OCI-LY7 (cell line): ENCODE measurements at regions not wholly inside any gene's neighbourhood (a gene's known extent, or its start where the extent isn't known, plus 50 kb on each side); places are given as distances from the start of the nearest gene placed in this dataset.

Experiments used
- EZH2phosphoT487 ChIP-seq: fragments of 200-600 bp; sonication (generic); IDR thresholded peaks from 2 replicates; pipeline ENCODE4 v1.6.1; 2018; ENCODE audit warnings: low read depth, borderline replicate concordance, mild to moderate bottlenecking, mixed run types, antibody characterized with exemption, low read length, moderate library complexity, mixed read lengths
- TF ChIP-seq, protein P1 (sequence below): fragments of 200-600 bp; sonication (generic); conservative IDR thresholded peaks from 2 replicates; pipeline ENCODE4 v1.5.1; 2014; ENCODE audit warnings: mild to moderate bottlenecking, antibody characterized with exemption, low read length, moderate library complexity, mixed read lengths

DNA sequence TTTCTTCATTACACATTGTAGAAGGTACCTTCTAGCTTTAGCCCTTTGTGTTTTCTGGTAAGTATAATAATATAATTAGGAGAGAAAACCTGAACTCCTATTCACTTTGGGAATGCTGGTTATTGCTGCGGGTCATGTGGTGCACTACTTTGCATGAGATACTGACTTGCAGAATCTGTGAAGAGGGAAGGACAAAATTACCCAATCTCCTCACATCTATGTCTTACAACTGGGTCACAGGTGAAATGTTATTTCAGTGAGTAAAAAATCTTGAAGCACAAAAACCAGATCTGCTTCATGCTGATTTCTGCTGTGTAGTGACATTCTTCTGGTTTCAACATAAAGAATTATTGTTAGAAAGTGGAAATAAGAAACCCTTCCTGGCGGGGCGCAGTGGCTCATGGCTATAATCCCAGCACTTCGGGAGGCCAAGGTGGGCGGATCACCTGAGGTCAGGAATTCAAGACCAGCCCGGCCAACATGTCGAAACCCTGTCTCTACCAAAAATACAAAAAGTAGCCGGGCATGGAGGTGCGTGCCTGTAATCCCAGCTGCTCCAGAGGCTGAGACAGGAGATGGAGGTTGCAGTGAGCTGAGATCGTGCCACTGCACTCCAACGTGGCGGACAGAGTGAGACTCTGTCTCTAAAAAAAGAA is 211.0 kb upstream of the REG3G start:
- TF ChIP-seq, protein P1, sequence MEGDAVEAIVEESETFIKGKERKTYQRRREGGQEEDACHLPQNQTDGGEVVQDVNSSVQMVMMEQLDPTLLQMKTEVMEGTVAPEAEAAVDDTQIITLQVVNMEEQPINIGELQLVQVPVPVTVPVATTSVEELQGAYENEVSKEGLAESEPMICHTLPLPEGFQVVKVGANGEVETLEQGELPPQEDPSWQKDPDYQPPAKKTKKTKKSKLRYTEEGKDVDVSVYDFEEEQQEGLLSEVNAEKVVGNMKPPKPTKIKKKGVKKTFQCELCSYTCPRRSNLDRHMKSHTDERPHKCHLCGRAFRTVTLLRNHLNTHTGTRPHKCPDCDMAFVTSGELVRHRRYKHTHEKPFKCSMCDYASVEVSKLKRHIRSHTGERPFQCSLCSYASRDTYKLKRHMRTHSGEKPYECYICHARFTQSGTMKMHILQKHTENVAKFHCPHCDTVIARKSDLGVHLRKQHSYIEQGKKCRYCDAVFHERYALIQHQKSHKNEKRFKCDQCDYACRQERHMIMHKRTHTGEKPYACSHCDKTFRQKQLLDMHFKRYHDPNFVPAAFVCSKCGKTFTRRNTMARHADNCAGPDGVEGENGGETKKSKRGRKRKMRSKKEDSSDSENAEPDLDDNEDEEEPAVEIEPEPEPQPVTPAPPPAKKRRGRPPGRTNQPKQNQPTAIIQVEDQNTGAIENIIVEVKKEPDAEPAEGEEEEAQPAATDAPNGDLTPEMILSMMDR: no peak
- TF ChIP-seq EZH2phosphoT487: no peak
